Activated naive CD8-positive, alpha-beta T cell treated with anti-CD3 and anti-CD28 coated beads, Interleukin-2, amount 50 U/mL, for 24 hours (primary cell): ENCODE measurements at regions not wholly inside any gene's neighbourhood (a gene's known extent, or its start where the extent isn't known, plus 50 kb on each side); places are given as distances from the start of the nearest gene placed in this dataset.
A peak's percentile ranks its signal among the peaks of the same experiment; 100 is the strongest.

Experiments
- ATAC-seq: fragments of 150-1000 bp; cut with Tn5 transposase; one replicate; pipeline ENCODE4 v1.10.0; 2021
- DNase-seq: peaks from one replicate; pipeline ENCODE4 v3.0.0; 2021
- H3K27ac Mint-ChIP-seq: one replicate; pipeline ENCODE4 v1.8.0; 2021; ENCODE audit warnings: mild to moderate bottlenecking, mixed read lengths
- H3K27me3 Mint-ChIP-seq: one replicate; pipeline ENCODE4 v1.8.0; 2021; ENCODE audit warnings: mixed read lengths
- H3K36me3 Mint-ChIP-seq: one replicate; pipeline ENCODE4 v1.8.0; 2021; ENCODE audit warnings: low read depth, mixed read lengths
- H3K4me1 Mint-ChIP-seq: one replicate; pipeline ENCODE4 v1.8.0; 2021; ENCODE audit warnings: mixed read lengths
- H3K4me3 Mint-ChIP-seq: one replicate; pipeline ENCODE4 v1.8.0; 2021; ENCODE audit warnings: mild to moderate bottlenecking, moderate library complexity, mixed read lengths
- H3K9me3 Mint-ChIP-seq: one replicate; pipeline ENCODE4 v1.8.0; 2021; ENCODE audit warnings: mixed read lengths

- ATAC-seq (no peak), DNase-seq (no peak)
- Mint-ChIP-seq H3K4me1 (peaks cover 6% of the 10 kb centered on the region), H3K27ac (no peak overlapping the region), H3K36me3 (no peaks in the 10 kb centered on the region), H3K4me3 (no peak overlapping the region), H3K27me3 (peaks cover 9% of the 10 kb centered on the region), H3K9me3 (no peaks in the 10 kb centered on the region)
Measured at GRCh38 chr15:69660114-69660513, 207.5 kb downstream of the RPLP1 start.

- Mint-ChIP-seq H3K4me3 (no peak overlapping the region), H3K4me1 (peaks cover 12% of the 10 kb centered on the region), H3K27ac (no peak overlapping the region), H3K27me3 (peaks cover 6% of the 10 kb centered on the region), H3K9me3 (no peaks in the 10 kb centered on the region), H3K36me3 (no peaks in the 10 kb centered on the region)
- ATAC-seq (no peak), DNase-seq (no peak)
Measured at GRCh38 chr15:69660658-69661405, 208.2 kb downstream of the RPLP1 start.

- DNase-seq (no peak), ATAC-seq (no peak)
- H3K36me3 Mint-ChIP-seq = no peaks in the 10 kb centered on the region
- no peak overlapping the region for H3K4me3 Mint-ChIP-seq
- no peaks in the 10 kb centered on the region for H3K9me3 Mint-ChIP-seq
- no peak overlapping the region for H3K27ac Mint-ChIP-seq
- peaks cover 18% of the 10 kb centered on the region for H3K4me1 Mint-ChIP-seq
- H3K27me3 Mint-ChIP-seq = peaks cover 6% of the 10 kb centered on the region
Measured at GRCh38 chr15:69661446-69661845, 208.8 kb downstream of the RPLP1 start.

- Mint-ChIP-seq H3K4me3 (no peak overlapping the region), H3K4me1 (peaks cover 20% of the 10 kb centered on the region), H3K27me3 (peaks cover 6% of the 10 kb centered on the region), H3K36me3 (no peaks in the 10 kb centered on the region), H3K9me3 (no peaks in the 10 kb centered on the region), H3K27ac (no peak overlapping the region)
- no peak for ATAC-seq
- DNase-seq = no peak
Measured at GRCh38 chr15:69661871-69662644, 209.4 kb downstream of the RPLP1 start.

GRCh38 chr15:69662645-69663000, 210.0 kb downstream of the RPLP1 start:
- no peak for DNase-seq
- Mint-ChIP-seq H3K4me3 (no peak overlapping the region), H3K9me3 (no peaks in the 10 kb centered on the region), H3K27ac (no peak overlapping the region), H3K4me1 (peaks cover 22% of the 10 kb centered on the region), H3K27me3 (peaks cover 6% of the 10 kb centered on the region), H3K36me3 (no peaks in the 10 kb centered on the region)
- no peak for ATAC-seq

- Mint-ChIP-seq H3K4me3 (no peak overlapping the region), H3K36me3 (no peaks in the 10 kb centered on the region), H3K4me1 (peaks cover 30% of the 10 kb centered on the region), H3K27ac (no peak overlapping the region), H3K9me3 (no peaks in the 10 kb centered on the region), H3K27me3 (peaks cover 3% of the 10 kb centered on the region)
- DNase-seq = no peak
- no peak for ATAC-seq
Measured at GRCh38 chr15:69663441-69663840, 210.8 kb downstream of the RPLP1 start.

GRCh38 chr15:69663982-69664381, 211.4 kb downstream of the RPLP1 start:
- ATAC-seq = no peak
- Mint-ChIP-seq H3K4me1 (peaks cover 35% of the 10 kb centered on the region), H3K4me3 (no peak overlapping the region), H3K36me3 (no peaks in the 10 kb centered on the region), H3K27ac (no peak overlapping the region), H3K27me3 (peaks cover 2% of the 10 kb centered on the region), H3K9me3 (no peaks in the 10 kb centered on the region)
- DNase-seq = no peak

GRCh38 chr15:69664572-69665571, 212.3 kb downstream of the RPLP1 start:
- no peak for DNase-seq
- H3K4me3 Mint-ChIP-seq = no peak overlapping the region
- H3K27me3 Mint-ChIP-seq = peaks cover 2% of the 10 kb centered on the region
- H3K9me3 Mint-ChIP-seq = no peaks in the 10 kb centered on the region
- H3K4me1 Mint-ChIP-seq = peaks cover 44% of the 10 kb centered on the region
- H3K27ac Mint-ChIP-seq = no peak overlapping the region
- H3K36me3 Mint-ChIP-seq = no peaks in the 10 kb centered on the region
- no peak for ATAC-seq

GRCh38 chr15:69665641-69666111, 213.1 kb downstream of the RPLP1 start:
- Mint-ChIP-seq H3K9me3 (no peaks in the 10 kb centered on the region), H3K4me1 (peaks cover 50% of the 10 kb centered on the region), H3K27ac (no peak overlapping the region), H3K4me3 (no peak overlapping the region), H3K36me3 (no peaks in the 10 kb centered on the region), H3K27me3 (peaks cover 2% of the 10 kb centered on the region)
- ATAC-seq (no peak), DNase-seq (peak; percentile 18)

- ATAC-seq = peak; percentile 44
- peaks cover 50% of the 10 kb centered on the region for H3K4me1 Mint-ChIP-seq
- H3K9me3 Mint-ChIP-seq = no peaks in the 10 kb centered on the region
- peaks cover 2% of the 10 kb centered on the region for H3K27me3 Mint-ChIP-seq
- peak overlapping the region; percentile 79 for H3K27ac Mint-ChIP-seq
- no peaks in the 10 kb centered on the region for H3K36me3 Mint-ChIP-seq
- H3K4me3 Mint-ChIP-seq = peak overlapping the region; percentile 52
- peak; percentile 32 for DNase-seq
Measured at GRCh38 chr15:69666441-69666882, 213.8 kb downstream of the RPLP1 start.

GRCh38 chr15:69666921-69667811, 214.5 kb downstream of the RPLP1 start:
- peak overlapping the region; percentile 79 for H3K27ac Mint-ChIP-seq
- no peak overlapping the region for H3K4me3 Mint-ChIP-seq
- H3K27me3 Mint-ChIP-seq = peaks cover 2% of the 10 kb centered on the region
- DNase-seq (peak; percentile 13), ATAC-seq (no peak)
- H3K4me1 Mint-ChIP-seq = peaks cover 50% of the 10 kb centered on the region
- H3K9me3 Mint-ChIP-seq = no peaks in the 10 kb centered on the region
- H3K36me3 Mint-ChIP-seq = no peaks in the 10 kb centered on the region

GRCh38 chr15:69668039-69668705, 215.6 kb downstream of the RPLP1 start:
- no peak for ATAC-seq
- Mint-ChIP-seq H3K27me3 (peaks cover 2% of the 10 kb centered on the region), H3K36me3 (no peaks in the 10 kb centered on the region), H3K27ac (peak overlapping the region; percentile 56), H3K4me3 (no peak overlapping the region), H3K4me1 (peaks cover 50% of the 10 kb centered on the region), H3K9me3 (no peaks in the 10 kb centered on the region)
- no peak for DNase-seq

- H3K27ac Mint-ChIP-seq = peak overlapping the region; percentile 30
- H3K27me3 Mint-ChIP-seq = no peaks in the 10 kb centered on the region
- peak; percentile 34 for ATAC-seq
- peak; percentile 46 for DNase-seq
- H3K9me3 Mint-ChIP-seq = no peaks in the 10 kb centered on the region
- H3K36me3 Mint-ChIP-seq = no peaks in the 10 kb centered on the region
- peaks cover 50% of the 10 kb centered on the region for H3K4me1 Mint-ChIP-seq
- H3K4me3 Mint-ChIP-seq = no peak overlapping the region
Measured at GRCh38 chr15:69668963-69669362, 216.3 kb downstream of the RPLP1 start.
